GM12865 (cell line): ENCODE measurements at regions not wholly inside any gene's neighbourhood (a gene's known extent, or its start where the extent isn't known, plus 50 kb on each side); places are given as distances from the start of the nearest gene placed in this dataset.

Source experiments
- DNase-seq: peaks from one replicate; pipeline ENCODE4 v3.0.0; 2010; ENCODE audit warnings: low read depth
- H3K4me3 ChIP-seq: 2 replicates; pipeline ENCODE4 v1.5.1; 2011; ENCODE audit warnings: mild to moderate bottlenecking, low read depth, low read length, control low read depth
- CTCF ChIP-seq: IDR thresholded peaks from 2 replicates; pipeline ENCODE4 v1.5.1; 2011; ENCODE audit warnings: low read length, control low read depth, low read depth, inconsistent platforms; ENCODE audit not compliant: insufficient read depth; ENCODE audit errors: missing control alignments

- no peak overlapping the region for H3K4me3 ChIP-seq
- DNase-seq = peak; percentile 0
- no peak for TF ChIP-seq CTCF
Measured at GRCh38 chrX:140917354-140918115, 84.9 kb upstream of the SPANXB1 start.

GRCh38 chrX:140918398-140919038, 83.9 kb upstream of the SPANXB1 start:
- no peak overlapping the region for H3K4me3 ChIP-seq
- DNase-seq = peak; percentile 54
- TF ChIP-seq CTCF = peak; percentile 31

GRCh38 chrX:140920416-140920815, 82.0 kb upstream of the SPANXB1 start:
- TF ChIP-seq CTCF = no peak

GRCh38 chrX:140923118-140923517, 79.3 kb upstream of the SPANXB1 start:
- no peak overlapping the region for H3K4me3 ChIP-seq
- no peak for TF ChIP-seq CTCF
- no peak for DNase-seq

More at GRCh38 chrX:140920416-140920815, 82.0 kb upstream of the SPANXB1 start:
- H3K4me3 ChIP-seq = no peak overlapping the region
- DNase-seq = no peak

- no peak for TF ChIP-seq CTCF
- no peak overlapping the region for H3K4me3 ChIP-seq
Measured at GRCh38 chrX:140928739-140929138, 73.7 kb upstream of the SPANXB1 start.

GRCh38 chrX:140933016-140933415, 69.4 kb upstream of the SPANXB1 start:
- no peak for TF ChIP-seq CTCF
- no peak for DNase-seq
- H3K4me3 ChIP-seq = no peak overlapping the region

More at GRCh38 chrX:140928739-140929138, 73.7 kb upstream of the SPANXB1 start:
- no peak for DNase-seq
